ENCODE measurements at regions not wholly inside any gene's neighbourhood (a gene's known extent, or its start where the extent isn't known, plus 50 kb on each side); places are given as distances from the start of the nearest gene placed in this dataset.

DNA sequence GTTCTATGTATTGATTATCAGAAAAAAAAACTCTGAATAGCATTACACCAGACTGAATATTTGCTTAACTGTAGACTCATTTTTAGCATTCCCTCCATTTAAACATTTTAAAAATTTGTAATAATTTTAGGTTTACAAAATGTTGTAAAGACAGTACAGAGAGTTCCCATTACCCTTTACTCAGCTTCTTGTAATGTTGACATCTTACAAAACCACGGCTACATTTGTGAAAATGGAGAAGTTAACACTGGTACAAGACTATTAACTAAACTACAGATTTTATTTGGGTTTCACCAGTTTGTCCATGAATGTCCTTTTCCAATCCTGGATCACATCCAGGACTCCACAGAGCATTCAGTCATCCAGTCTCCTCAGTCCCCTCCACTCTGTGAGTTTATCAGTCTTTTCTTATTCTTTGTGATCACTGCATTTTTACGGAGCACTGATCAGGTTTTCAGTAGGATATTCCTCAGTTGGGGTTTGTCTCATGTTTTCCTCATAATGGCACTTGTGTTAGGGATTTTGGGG is 130.0 kb upstream of the EEPD1 start:
- H3K4me3 ChIP-seq (ENCODE audit: low read depth, low read length), result no peak overlapping the region
- in situ Hi-C loops (cut with HindIII; ENCODE audit: low pct_ligation_motif_present, low sequenced_read_pairs), result no loop called here
- no peak for DNase-seq
- no peaks in the 10 kb centered on the region for H3K36me3 ChIP-seq (replicated peaks)
- TF ChIP-seq CTCF (IDR thresholded peaks at IDR 0.05; ENCODE audit: low read depth, low read length, missing control alignments), result no peak
- H3K27me3 ChIP-seq (replicated peaks), result no peaks in the 10 kb centered on the region
- H3K27ac ChIP-seq, result no peak overlapping the region

GRCh38 chr7:36025190-36025589 is 127.9 kb upstream of the EEPD1 start:
- no peak overlapping the region for H3K27ac ChIP-seq
- DNase-seq, result no peak
- no peaks in the 10 kb centered on the region for H3K36me3 ChIP-seq (replicated peaks)
- no peaks in the 10 kb centered on the region for H3K27me3 ChIP-seq (replicated peaks)
- in situ Hi-C loops (cut with HindIII; ENCODE audit: low pct_ligation_motif_present, low sequenced_read_pairs), result no loop called here
- no peak overlapping the region for H3K4me3 ChIP-seq (ENCODE audit: low read depth, low read length)
- no peak for TF ChIP-seq CTCF (IDR thresholded peaks at IDR 0.05; ENCODE audit: low read depth, low read length, missing control alignments)

- no peaks in the 10 kb centered on the region for H3K36me3 ChIP-seq (replicated peaks)
- no peak for TF ChIP-seq CTCF (IDR thresholded peaks at IDR 0.05; ENCODE audit: low read depth, low read length, missing control alignments)
- in situ Hi-C loops (cut with HindIII; ENCODE audit: low pct_ligation_motif_present, low sequenced_read_pairs), result no loop called here
- no peak overlapping the region for H3K4me3 ChIP-seq (ENCODE audit: low read depth, low read length)
- DNase-seq, result no peak
- H3K27ac ChIP-seq, result no peak overlapping the region
- H3K27me3 ChIP-seq (replicated peaks), result peaks cover 4% of the 10 kb centered on the region
Measured at GRCh38 chr7:36029311-36029710, 123.7 kb upstream of the EEPD1 start.

- DNase-seq, result no peak
- H3K27me3 ChIP-seq (replicated peaks), result peaks cover 4% of the 10 kb centered on the region
- H3K36me3 ChIP-seq (replicated peaks), result no peaks in the 10 kb centered on the region
- no peak overlapping the region for H3K4me3 ChIP-seq (ENCODE audit: low read depth, low read length)
- no peak for TF ChIP-seq CTCF (IDR thresholded peaks at IDR 0.05; ENCODE audit: low read depth, low read length, missing control alignments)
- H3K27ac ChIP-seq, result no peak overlapping the region
- in situ Hi-C loops (cut with HindIII; ENCODE audit: low pct_ligation_motif_present, low sequenced_read_pairs), result no loop called here
Measured at GRCh38 chr7:36029853-36030515, 123.1 kb upstream of the EEPD1 start.

- H3K27me3 ChIP-seq (replicated peaks), result peaks cover 4% of the 10 kb centered on the region
- DNase-seq, result no peak
- no peaks in the 10 kb centered on the region for H3K36me3 ChIP-seq (replicated peaks)
- TF ChIP-seq CTCF (IDR thresholded peaks at IDR 0.05; ENCODE audit: low read depth, low read length, missing control alignments), result no peak
- H3K4me3 ChIP-seq (ENCODE audit: low read depth, low read length), result no peak overlapping the region
- in situ Hi-C loops (cut with HindIII; ENCODE audit: low pct_ligation_motif_present, low sequenced_read_pairs), result no loop called here
- H3K27ac ChIP-seq, result no peak overlapping the region
Measured at GRCh38 chr7:36032361-36032818, 120.7 kb upstream of the EEPD1 start.

- Histone ChIP-seq H3K27me3 (replicated peaks) (peaks cover 4% of the 10 kb centered on the region), H3K27ac (no peak overlapping the region), H3K4me3 (ENCODE audit: low read depth, low read length) (no peak overlapping the region), H3K36me3 (replicated peaks) (no peaks in the 10 kb centered on the region)
- no peak for DNase-seq
- in situ Hi-C loops (cut with HindIII; ENCODE audit: low pct_ligation_motif_present, low sequenced_read_pairs), result no loop called here
- no peak for TF ChIP-seq CTCF (IDR thresholded peaks at IDR 0.05; ENCODE audit: low read depth, low read length, missing control alignments)
Measured at GRCh38 chr7:36034020-36034419, 119.0 kb upstream of the EEPD1 start.

Measured in brain microvascular endothelial cell (primary cell).